ENCODE measurements at regions not wholly inside any gene's neighbourhood (a gene's known extent, or its start where the extent isn't known, plus 50 kb on each side); places are given as distances from the start of the nearest gene placed in this dataset.

DNA sequence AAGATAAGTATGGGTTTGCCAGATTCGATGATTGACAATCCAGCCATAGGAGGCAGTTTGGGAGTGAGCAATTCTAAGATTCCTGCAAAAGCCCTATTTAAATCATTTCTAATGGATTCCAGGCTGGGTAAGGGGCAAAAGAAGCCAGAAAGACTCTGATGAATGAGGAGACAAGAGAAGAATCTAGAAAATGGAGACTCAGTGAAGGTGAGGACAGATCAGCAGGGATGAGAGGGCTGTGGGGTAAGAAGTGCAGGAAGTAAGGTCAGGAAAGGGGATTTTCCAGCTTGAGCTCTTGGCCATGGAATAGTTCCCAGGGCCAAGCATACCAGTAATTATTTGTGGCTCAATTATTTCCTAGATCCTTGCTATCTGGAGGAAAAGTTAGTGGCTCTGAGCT lies 87.3 kb downstream of the TMX1 start (continued):
- TF ChIP-seq EZH2 (IDR thresholded peaks at IDR 0.05; ENCODE audit: low read depth, unreplicated experiment) (no peak), ZNF114 (CRISPR knock-in tag; IDR thresholded peaks at IDR 0.05) (no peak), STAT1 (IDR thresholded peaks at IDR 0.05; ENCODE audit: unreplicated experiment) (no peak), NANOG (IDR thresholded peaks at IDR 0.05; ENCODE audit: borderline replicate concordance) (no peak), EZH2phosphoT487 (IDR thresholded peaks at IDR 0.05; ENCODE audit: unreplicated experiment) (no peak), CREB1 (CRISPR knock-in tag; IDR thresholded peaks at IDR 0.05; ENCODE audit: low read depth) (no peak)

DNA sequence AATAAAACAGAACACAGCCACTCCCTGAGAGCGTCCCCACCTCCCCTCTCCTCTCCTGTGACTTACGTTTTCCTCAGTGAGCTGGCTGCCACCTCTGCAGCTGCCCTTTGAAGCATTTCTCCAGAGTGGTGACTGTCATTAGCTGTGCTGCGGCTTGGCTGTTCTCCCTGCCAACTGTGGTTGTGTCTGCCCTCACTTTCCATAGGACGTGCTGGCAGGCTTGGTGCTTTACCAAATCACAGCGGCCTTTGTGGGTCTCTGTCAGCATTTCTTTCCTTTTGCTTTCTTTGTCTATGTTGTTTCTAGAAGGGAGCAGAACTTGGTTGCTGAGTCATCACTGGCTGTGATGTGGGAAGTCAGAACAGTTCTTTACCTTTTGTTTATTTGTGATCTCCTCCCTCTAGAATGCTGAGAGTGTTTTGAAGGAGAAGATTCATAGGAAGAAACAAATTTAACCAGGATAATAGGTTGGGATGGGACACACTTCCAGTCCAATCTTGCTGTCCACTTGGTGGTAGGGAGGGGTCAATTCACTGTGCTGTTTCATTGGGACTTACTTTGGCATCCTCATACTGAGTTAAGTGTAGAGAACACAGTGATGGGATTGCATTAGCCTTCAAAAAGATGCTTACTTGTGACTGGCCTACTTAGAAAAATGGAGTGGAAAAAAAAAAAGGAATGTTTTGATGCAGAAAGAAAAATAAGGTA lies 88.2 kb downstream of the TMX1 start:
- peak; percentile 35; the same call in 1 of the 3 replicates for ATAC-seq
- TF ChIP-seq EZH2 (IDR thresholded peaks at IDR 0.05; ENCODE audit: low read depth, unreplicated experiment) (no peak), POLR2AphosphoS5 (IDR thresholded peaks at IDR 0.05; ENCODE audit: low read depth) (no peak), ZNF331 (CRISPR knock-in tag; IDR thresholded peaks at IDR 0.05; ENCODE audit: low read depth) (no peak), NANOG (IDR thresholded peaks at IDR 0.05; ENCODE audit: borderline replicate concordance) (no peak), EZH2phosphoT487 (IDR thresholded peaks at IDR 0.05; ENCODE audit: unreplicated experiment) (no peak), ZNF114 (CRISPR knock-in tag; IDR thresholded peaks at IDR 0.05) (no peak), STAT1 (IDR thresholded peaks at IDR 0.05; ENCODE audit: unreplicated experiment) (no peak), CREB1 (CRISPR knock-in tag; IDR thresholded peaks at IDR 0.05; ENCODE audit: low read depth) (no peak), JUNB (IDR thresholded peaks at IDR 0.05; ENCODE audit: unreplicated experiment) (no peak)
- TF ChIP-seq, protein P1, sequence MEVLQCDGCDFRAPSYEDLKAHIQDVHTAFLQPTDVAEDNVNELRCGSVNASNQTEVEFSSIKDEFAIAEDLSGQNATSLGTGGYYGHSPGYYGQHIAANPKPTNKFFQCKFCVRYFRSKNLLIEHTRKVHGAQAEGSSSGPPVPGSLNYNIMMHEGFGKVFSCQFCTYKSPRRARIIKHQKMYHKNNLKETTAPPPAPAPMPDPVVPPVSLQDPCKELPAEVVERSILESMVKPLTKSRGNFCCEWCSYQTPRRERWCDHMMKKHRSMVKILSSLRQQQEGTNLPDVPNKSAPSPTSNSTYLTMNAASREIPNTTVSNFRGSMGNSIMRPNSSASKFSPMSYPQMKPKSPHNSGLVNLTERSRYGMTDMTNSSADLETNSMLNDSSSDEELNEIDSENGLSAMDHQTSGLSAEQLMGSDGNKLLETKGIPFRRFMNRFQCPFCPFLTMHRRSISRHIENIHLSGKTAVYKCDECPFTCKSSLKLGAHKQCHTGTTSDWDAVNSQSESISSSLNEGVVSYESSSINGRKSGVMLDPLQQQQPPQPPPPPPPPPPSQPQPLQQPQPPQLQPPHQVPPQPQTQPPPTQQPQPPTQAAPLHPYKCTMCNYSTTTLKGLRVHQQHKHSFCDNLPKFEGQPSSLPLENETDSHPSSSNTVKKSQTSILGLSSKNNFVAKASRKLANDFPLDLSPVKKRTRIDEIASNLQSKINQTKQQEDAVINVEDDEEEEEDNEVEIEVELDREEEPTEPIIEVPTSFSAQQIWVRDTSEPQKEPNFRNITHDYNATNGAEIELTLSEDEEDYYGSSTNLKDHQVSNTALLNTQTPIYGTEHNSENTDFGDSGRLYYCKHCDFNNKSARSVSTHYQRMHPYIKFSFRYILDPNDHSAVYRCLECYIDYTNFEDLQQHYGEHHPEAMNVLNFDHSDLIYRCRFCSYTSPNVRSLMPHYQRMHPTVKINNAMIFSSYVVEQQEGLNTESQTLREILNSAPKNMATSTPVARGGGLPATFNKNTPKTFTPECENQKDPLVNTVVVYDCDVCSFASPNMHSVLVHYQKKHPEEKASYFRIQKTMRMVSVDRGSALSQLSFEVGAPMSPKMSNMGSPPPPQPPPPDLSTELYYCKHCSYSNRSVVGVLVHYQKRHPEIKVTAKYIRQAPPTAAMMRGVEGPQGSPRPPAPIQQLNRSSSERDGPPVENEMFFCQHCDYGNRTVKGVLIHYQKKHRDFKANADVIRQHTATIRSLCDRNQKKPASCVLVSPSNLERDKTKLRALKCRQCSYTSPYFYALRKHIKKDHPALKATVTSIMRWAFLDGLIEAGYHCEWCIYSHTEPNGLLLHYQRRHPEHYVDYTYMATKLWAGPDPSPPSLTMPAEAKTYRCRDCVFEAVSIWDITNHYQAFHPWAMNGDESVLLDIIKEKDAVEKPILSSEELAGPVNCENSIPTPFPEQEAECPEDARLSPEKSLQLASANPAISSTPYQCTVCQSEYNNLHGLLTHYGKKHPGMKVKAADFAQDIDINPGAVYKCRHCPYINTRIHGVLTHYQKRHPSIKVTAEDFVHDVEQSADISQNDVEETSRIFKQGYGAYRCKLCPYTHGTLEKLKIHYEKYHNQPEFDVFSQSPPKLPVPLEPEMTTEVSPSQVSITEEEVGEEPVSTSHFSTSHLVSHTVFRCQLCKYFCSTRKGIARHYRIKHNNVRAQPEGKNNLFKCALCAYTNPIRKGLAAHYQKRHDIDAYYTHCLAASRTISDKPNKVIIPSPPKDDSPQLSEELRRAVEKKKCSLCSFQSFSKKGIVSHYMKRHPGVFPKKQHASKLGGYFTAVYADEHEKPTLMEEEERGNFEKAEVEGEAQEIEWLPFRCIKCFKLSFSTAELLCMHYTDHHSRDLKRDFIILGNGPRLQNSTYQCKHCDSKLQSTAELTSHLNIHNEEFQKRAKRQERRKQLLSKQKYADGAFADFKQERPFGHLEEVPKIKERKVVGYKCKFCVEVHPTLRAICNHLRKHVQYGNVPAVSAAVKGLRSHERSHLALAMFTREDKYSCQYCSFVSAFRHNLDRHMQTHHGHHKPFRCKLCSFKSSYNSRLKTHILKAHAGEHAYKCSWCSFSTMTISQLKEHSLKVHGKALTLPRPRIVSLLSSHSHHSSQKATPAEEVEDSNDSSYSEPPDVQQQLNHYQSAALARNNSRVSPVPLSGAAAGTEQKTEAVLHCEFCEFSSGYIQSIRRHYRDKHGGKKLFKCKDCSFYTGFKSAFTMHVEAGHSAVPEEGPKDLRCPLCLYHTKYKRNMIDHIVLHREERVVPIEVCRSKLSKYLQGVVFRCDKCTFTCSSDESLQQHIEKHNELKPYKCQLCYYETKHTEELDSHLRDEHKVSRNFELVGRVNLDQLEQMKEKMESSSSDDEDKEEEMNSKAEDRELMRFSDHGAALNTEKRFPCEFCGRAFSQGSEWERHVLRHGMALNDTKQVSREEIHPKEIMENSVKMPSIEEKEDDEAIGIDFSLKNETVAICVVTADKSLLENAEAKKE (CRISPR knock-in tag; IDR thresholded peaks at IDR 0.05) = no peak
- TF ChIP-seq, protein P2, sequence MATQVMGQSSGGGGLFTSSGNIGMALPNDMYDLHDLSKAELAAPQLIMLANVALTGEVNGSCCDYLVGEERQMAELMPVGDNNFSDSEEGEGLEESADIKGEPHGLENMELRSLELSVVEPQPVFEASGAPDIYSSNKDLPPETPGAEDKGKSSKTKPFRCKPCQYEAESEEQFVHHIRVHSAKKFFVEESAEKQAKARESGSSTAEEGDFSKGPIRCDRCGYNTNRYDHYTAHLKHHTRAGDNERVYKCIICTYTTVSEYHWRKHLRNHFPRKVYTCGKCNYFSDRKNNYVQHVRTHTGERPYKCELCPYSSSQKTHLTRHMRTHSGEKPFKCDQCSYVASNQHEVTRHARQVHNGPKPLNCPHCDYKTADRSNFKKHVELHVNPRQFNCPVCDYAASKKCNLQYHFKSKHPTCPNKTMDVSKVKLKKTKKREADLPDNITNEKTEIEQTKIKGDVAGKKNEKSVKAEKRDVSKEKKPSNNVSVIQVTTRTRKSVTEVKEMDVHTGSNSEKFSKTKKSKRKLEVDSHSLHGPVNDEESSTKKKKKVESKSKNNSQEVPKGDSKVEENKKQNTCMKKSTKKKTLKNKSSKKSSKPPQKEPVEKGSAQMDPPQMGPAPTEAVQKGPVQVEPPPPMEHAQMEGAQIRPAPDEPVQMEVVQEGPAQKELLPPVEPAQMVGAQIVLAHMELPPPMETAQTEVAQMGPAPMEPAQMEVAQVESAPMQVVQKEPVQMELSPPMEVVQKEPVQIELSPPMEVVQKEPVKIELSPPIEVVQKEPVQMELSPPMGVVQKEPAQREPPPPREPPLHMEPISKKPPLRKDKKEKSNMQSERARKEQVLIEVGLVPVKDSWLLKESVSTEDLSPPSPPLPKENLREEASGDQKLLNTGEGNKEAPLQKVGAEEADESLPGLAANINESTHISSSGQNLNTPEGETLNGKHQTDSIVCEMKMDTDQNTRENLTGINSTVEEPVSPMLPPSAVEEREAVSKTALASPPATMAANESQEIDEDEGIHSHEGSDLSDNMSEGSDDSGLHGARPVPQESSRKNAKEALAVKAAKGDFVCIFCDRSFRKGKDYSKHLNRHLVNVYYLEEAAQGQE (IDR thresholded peaks at IDR 0.05; ENCODE audit: unreplicated experiment) = no peak
- TF ChIP-seq, protein P3, sequence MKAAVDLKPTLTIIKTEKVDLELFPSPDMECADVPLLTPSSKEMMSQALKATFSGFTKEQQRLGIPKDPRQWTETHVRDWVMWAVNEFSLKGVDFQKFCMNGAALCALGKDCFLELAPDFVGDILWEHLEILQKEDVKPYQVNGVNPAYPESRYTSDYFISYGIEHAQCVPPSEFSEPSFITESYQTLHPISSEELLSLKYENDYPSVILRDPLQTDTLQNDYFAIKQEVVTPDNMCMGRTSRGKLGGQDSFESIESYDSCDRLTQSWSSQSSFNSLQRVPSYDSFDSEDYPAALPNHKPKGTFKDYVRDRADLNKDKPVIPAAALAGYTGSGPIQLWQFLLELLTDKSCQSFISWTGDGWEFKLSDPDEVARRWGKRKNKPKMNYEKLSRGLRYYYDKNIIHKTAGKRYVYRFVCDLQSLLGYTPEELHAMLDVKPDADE (IDR thresholded peaks at IDR 0.05) = no peak

More for the DNA sequence above, 88.2 kb downstream of the TMX1 start:
- no peaks in the 10 kb centered on the region for H3K4me1 ChIP-seq (ENCODE audit: insufficient read depth)
- no peak overlapping the region for H3K4me3 Mint-ChIP-seq
- no peaks in the 10 kb centered on the region for H3K27me3 Mint-ChIP-seq (ENCODE audit: insufficient read depth, low read depth, poor library complexity)
- H3K27ac ChIP-seq (ENCODE audit: low read depth) = no peak overlapping the region
- H3K4me2 ChIP-seq = no peak overlapping the region
- no peak overlapping the region for H3K4me3 ChIP-seq
- H2AFZ ChIP-seq = peak overlapping the region; percentile 12; the same call in 1 of the 2 replicates
- H3K27me3 ChIP-seq (ENCODE audit: insufficient read depth) = no peaks in the 10 kb centered on the region
- H3K36me3 ChIP-seq (ENCODE audit: insufficient read depth) = no peaks in the 10 kb centered on the region; the same call in 1 of the 2 replicates
- H3K4me1 Mint-ChIP-seq = peaks cover 11% of the 10 kb centered on the region
- H3K9me2 ChIP-seq (ENCODE audit: insufficient read depth) = no peaks in the 10 kb centered on the region
- no peaks in the 10 kb centered on the region; the same call in 2 of the 3 replicates for H3K9me3 Mint-ChIP-seq
- H3K36me3 Mint-ChIP-seq (ENCODE audit: low read depth) = no peaks in the 10 kb centered on the region
- no peaks in the 10 kb centered on the region for H3F3A ChIP-seq (replicated peaks; ENCODE audit: low read depth)
- DNase-seq (ENCODE audit: low spot score) = peak; percentile 11
- H4K20me1 ChIP-seq (replicated peaks; ENCODE audit: insufficient read depth) = no peaks in the 10 kb centered on the region
- H3K79me2 ChIP-seq (replicated peaks; ENCODE audit: insufficient read depth) = no peaks in the 10 kb centered on the region
- H3K27ac Mint-ChIP-seq = peak overlapping the region; percentile 2; the same call in 1 of the 2 replicates
